ENCODE measurements at regions not wholly inside any gene's neighbourhood (a gene's known extent, or its start where the extent isn't known, plus 50 kb on each side); places are given as distances from the start of the nearest gene placed in this dataset.

- TF ChIP-seq CTCF (IDR thresholded peaks at IDR 0.05 in 2 of 3, conservative IDR thresholded peaks at IDR 0.05 in 1 of 3; ENCODE audit: borderline replicate concordance in 1 of 3, insufficient read depth in 1 of 3, low read depth in 2 of 3, low read length in 2 of 3) (no peak), SRF (IDR thresholded peaks at IDR 0.05; ENCODE audit: low read depth) (no peak)
Observed at GRCh38 chr9:27676827-27677226, 103.5 kb upstream of the C9orf72 start.
